K562 (cell line): ENCODE measurements at regions not wholly inside any gene's neighbourhood (a gene's known extent, or its start where the extent isn't known, plus 50 kb on each side); places are given as distances from the start of the nearest gene placed in this dataset.

Source experiments
- ATAC-seq: fragments of 200-7000 bp; cut with Tn5 transposase; 3 replicates; pipeline ENCODE4 v1.9.1; 2020; ENCODE audit warnings: moderate library complexity
- BruUV-seq: library from RNA; stranded (reverse); fragments of 400-500 nt; replicated peaks from 2 replicates; lab custom pipeline; 2021; lab: Mats Ljungman, UMichigan
- CTCF ChIA-PET: fragments of 300-600 bp; formaldehyde crosslinking; extraction: SDS; loops from one replicate; lab custom pipeline; 2021; ENCODE audit warnings: low intra/inter-chr PET ratio; lab: Yijun Ruan, JAX
- POLR2A ChIA-PET: fragments of 300-600, 350-650 bp; sonication (Branson Sonifier 250); formaldehyde crosslinking; extraction: SDS; loops from one replicate; lab custom pipeline; 2021; ENCODE audit warnings: antibody characterized with exemption, inconsistent platforms; lab: Yijun Ruan, JAX
- DNase-seq, 4 experiments: peaks; one replicate each; pipeline versions ENCODE4 v3.0.0 to v3.0.0-alpha.2; 2011 to 2018; ENCODE audit warnings: low spot score in 3 of 4, mixed read lengths in 3 of 4; ENCODE audit errors: extremely low read depth in 1 of 4
- FAIRE-seq: peaks from 2 replicates; lab custom pipeline; 2011; peaks lifted over from hg19 to GRCh38; lab: Jason Lieb, UNC
- H2AFZ ChIP-seq: 2 replicates; pipeline ENCODE4 v1.6.0; 2011; ENCODE audit warnings: low read depth, low read length, control low read depth, inconsistent platforms
- H3K27ac ChIP-seq: fragments of 200-600 bp; 3 replicates; pipeline ENCODE4 v1.8.0; 2011; ENCODE audit warnings: low read depth, mild to moderate bottlenecking, control low read depth, inconsistent platforms, low read length, moderate library complexity, mixed read lengths; ENCODE audit errors: extremely low read depth
- H3K27me3 ChIP-seq, 2 experiments: fragments of 300-600 bp in 1 of 2; 2 replicates in 1 of 2; 3 replicates in 1 of 2; pipeline versions ENCODE4 v1.6.0 to v1.8.0; 2011; ENCODE audit warnings: inconsistent platforms in 2 of 2, low read length in 2 of 2, mild to moderate bottlenecking in 1 of 2, mixed read lengths in 1 of 2, moderate library complexity in 1 of 2; ENCODE audit not compliant: control insufficient read depth in 2 of 2, insufficient read depth in 2 of 2
- H3K36me3 ChIP-seq: fragments of 300-600 bp; 3 replicates; pipeline ENCODE4 v1.8.0; 2011; ENCODE audit warnings: mild to moderate bottlenecking, low read length, inconsistent platforms; ENCODE audit not compliant: control insufficient read depth, insufficient read depth
- H3K4me1 ChIP-seq, 2 experiments: fragments of 200-600 bp in 1 of 2; replicated peaks in 1 of 2; 2 replicates in 1 of 2; 3 replicates in 1 of 2; pipeline versions ENCODE4 v1.5.1 to v1.8.0; 2011; ENCODE audit warnings: inconsistent platforms in 2 of 2, low read length in 2 of 2, mild to moderate bottlenecking in 1 of 2, mixed read lengths in 1 of 2, moderate library complexity in 1 of 2; ENCODE audit not compliant: control insufficient read depth in 2 of 2, insufficient read depth in 2 of 2
- H3K4me2 ChIP-seq: 2 replicates; pipeline ENCODE4 v1.6.1; 2011; ENCODE audit warnings: low read length, control low read depth, inconsistent platforms, mixed read lengths; ENCODE audit not compliant: insufficient read depth
- H3K4me3 ChIP-seq: fragments of 200-600 bp; sonication (generic), shearing (Covaris generic); 2 replicates; pipeline ENCODE4 v1.5.1; 2016; ENCODE audit warnings: control low read depth, inconsistent platforms
- H3K79me2 ChIP-seq: fragments of 200-600 bp; 3 replicates; pipeline ENCODE4 v1.8.0; 2011; ENCODE audit warnings: low read length, inconsistent platforms; ENCODE audit not compliant: control insufficient read depth, insufficient read depth
- H3K9ac ChIP-seq, 2 experiments: 2 replicates each; pipeline versions ENCODE4 v1.6.0 to v1.6.1; 2011; ENCODE audit warnings: low read depth in 2 of 2, low read length in 2 of 2, control low read depth in 1 of 2, inconsistent platforms in 1 of 2, mild to moderate bottlenecking in 1 of 2, mixed read lengths in 1 of 2; ENCODE audit not compliant: insufficient read depth in 1 of 2
- H3K9me1 ChIP-seq: one replicate; pipeline ENCODE4 v1.6.0; 2011; ENCODE audit warnings: inconsistent platforms, mild to moderate bottlenecking, low read length, moderate library complexity; ENCODE audit not compliant: control insufficient read depth, insufficient read depth
- H3K9me3 ChIP-seq: replicated peaks from 2 replicates; pipeline ENCODE4 v1.5.1; 2011; ENCODE audit warnings: low read depth, low read length, inconsistent platforms; ENCODE audit not compliant: control insufficient read depth, insufficient read depth
- H4K20me1 ChIP-seq: replicated peaks from 2 replicates; pipeline ENCODE4 v1.6.1; 2011; ENCODE audit warnings: low read length, inconsistent platforms, mixed read lengths; ENCODE audit not compliant: control insufficient read depth, insufficient read depth
- CEBPG ChIP-seq, 3 experiments: fragments of 200-800 bp in 1 of 3; sonication (Bioruptor generic) in 1 of 3; sonication (generic) in 1 of 3; formaldehyde crosslinking in 1 of 3; IDR thresholded peaks in 2 of 3; conservative IDR thresholded peaks in 1 of 3; 2 replicates each; pipeline versions ENCODE4 v1.6.1 to v1.8.0; 2016 to 2022; ENCODE audit warnings: missing compliant biosample characterization in 2 of 3, missing genetic modification characterization in 2 of 3, mild to moderate bottlenecking in 1 of 3, missing genetic modification reagents in 1 of 3
- MCM5 ChIP-seq: fragments of 450-650 bp; IDR thresholded peaks from 2 replicates; pipeline ENCODE4 v1.6.1; 2016; ENCODE audit warnings: low read depth
- RBM15 ChIP-seq: fragments of 200-400 bp; formaldehyde crosslinking; IDR thresholded peaks from 2 replicates; pipeline ENCODE4 v1.6.1; 2018; ENCODE audit warnings: mild to moderate bottlenecking, low read length, moderate library complexity; ENCODE audit not compliant: insufficient read depth
- TCF7 ChIP-seq: sonication (generic); IDR thresholded peaks from 2 replicates; pipeline ENCODE4 v1.6.1; 2016; ENCODE audit warnings: antibody characterized with exemption, borderline replicate concordance
- THRA ChIP-seq: fragments of 450-650 bp; IDR thresholded peaks from 2 replicates; pipeline ENCODE4 v1.6.1; 2017; ENCODE audit warnings: mild to moderate bottlenecking, moderate library complexity
- ZNF140 ChIP-seq: fragments of 250-450 bp; sonication (Bioruptor Pico); IDR thresholded peaks from 2 replicates; pipeline ENCODE4 v1.8.0; 2021; ENCODE audit warnings: moderate library complexity, mild to moderate bottlenecking, inconsistent platforms
- ZNF785 ChIP-seq: fragments of 250-450 bp; sonication (Bioruptor Pico); IDR thresholded peaks from 2 replicates; pipeline ENCODE4 v1.4.0; 2020; ENCODE audit warnings: mild to moderate bottlenecking
- WGBS: fragments of 100-300 bp; shearing (Covaris generic); methylation state at CpG from one replicate; pipeline ENCODE4 v1.1.6; 2016; ENCODE audit warnings: low coverage, mixed read lengths; ENCODE audit not compliant: insufficient coverage; ENCODE audit errors: missing lambda C conversion rate; 5-methylcytosine and 5-hydroxymethylcytosine counted together
- in situ Hi-C: fragments of 300-500 bp; cut with MboI; formaldehyde crosslinking; loops from 4 replicates; pipeline ENCODE4 v1.15.0; 2018; ENCODE audit warnings: inconsistent platforms, mixed read lengths
- intact Hi-C: fragments of 100-400 bp; cut with micrococcal nuclease; formaldehyde crosslinking; loops from 2 replicates; pipeline ENCODE4 v1.14.2; 2022
- TF ChIP-seq, protein P1 (sequence below): sonication (generic); formaldehyde crosslinking; IDR thresholded peaks from 2 replicates; pipeline ENCODE4 v1.8.0; 2022; ENCODE audit warnings: mild to moderate bottlenecking, missing genetic modification reagents

- no TSS peak for BruUV-seq
- ATAC-seq (no peak), DNase-seq (no peak), FAIRE-seq (no peak)
- Histone ChIP-seq H3K4me3 (no peak overlapping the region), H3K27ac (no peak overlapping the region), H3K9me1 (no peaks in the 10 kb centered on the region), H3K27me3 (no peaks in the 10 kb centered on the region), H3K4me1 (no peaks in the 10 kb centered on the region), H4K20me1 (no peaks in the 10 kb centered on the region), H3K9me3 (no peaks in the 10 kb centered on the region; the same call in none of the 2 replicates), H3K79me2 (no peaks in the 10 kb centered on the region), H3K4me2 (no peak overlapping the region), H2AFZ (no peak overlapping the region), H3K36me3 (no peaks in the 10 kb centered on the region), H3K9ac (no peak overlapping the region)
- WGBS = 0% methylated on average over 4 of the region's 4 CpGs
- ChIA-PET POLR2A (no interaction called here), CTCF (no interaction called here)
- in situ Hi-C loops (no loop called here), intact Hi-C loops (no loop called here)
- TF ChIP-seq THRA (no peak), ZNF140 (CRISPR knock-in tag) (no peak), ZNF785 (CRISPR knock-in tag) (no peak), CEBPG (CRISPR knock-in tag; IDR thresholded peaks at IDR 0.05) (no peak), CEBPG (tag; conservative IDR thresholded peaks at IDR 0.05 in 1 of 2, IDR thresholded peaks at IDR 0.05 in 1 of 2) (no peak), RBM15 (no peak), MCM5 (no peak), TCF7 (no peak)
- TF ChIP-seq, protein P1, sequence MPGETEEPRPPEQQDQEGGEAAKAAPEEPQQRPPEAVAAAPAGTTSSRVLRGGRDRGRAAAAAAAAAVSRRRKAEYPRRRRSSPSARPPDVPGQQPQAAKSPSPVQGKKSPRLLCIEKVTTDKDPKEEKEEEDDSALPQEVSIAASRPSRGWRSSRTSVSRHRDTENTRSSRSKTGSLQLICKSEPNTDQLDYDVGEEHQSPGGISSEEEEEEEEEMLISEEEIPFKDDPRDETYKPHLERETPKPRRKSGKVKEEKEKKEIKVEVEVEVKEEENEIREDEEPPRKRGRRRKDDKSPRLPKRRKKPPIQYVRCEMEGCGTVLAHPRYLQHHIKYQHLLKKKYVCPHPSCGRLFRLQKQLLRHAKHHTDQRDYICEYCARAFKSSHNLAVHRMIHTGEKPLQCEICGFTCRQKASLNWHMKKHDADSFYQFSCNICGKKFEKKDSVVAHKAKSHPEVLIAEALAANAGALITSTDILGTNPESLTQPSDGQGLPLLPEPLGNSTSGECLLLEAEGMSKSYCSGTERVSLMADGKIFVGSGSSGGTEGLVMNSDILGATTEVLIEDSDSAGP = no peak
Measured at GRCh38 chr9:117516676-117517632, 102.1 kb upstream of the ASTN2 start.
